SHP77 (cell line): ENCODE measurements at regions not wholly inside any gene's neighbourhood (a gene's known extent, or its start where the extent isn't known, plus 50 kb on each side); places are given as distances from the start of the nearest gene placed in this dataset.

Experiments
- DNase-seq, 2 experiments: peaks; one replicate each; lab custom pipeline; 2025; lab: John Stamatoyannopoulos, UW

DNA sequence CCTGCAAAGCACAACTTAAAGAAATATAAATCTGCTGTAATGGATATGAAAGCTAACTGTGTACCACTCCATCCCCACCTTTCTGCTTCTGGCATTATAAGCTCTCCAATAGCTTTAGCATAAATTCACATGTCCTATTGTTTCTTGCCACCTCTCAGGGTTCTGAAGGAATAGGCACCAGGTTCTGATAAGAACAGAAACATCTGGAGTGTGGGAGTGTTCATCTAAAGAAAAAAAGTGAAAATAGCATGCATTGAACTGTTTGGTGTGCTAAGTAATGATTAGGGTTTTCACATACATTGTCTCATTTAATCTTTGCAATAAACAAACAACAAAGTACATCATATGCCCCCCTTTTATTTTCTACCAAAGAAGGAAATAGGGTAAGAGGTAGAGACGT is 72.3 kb downstream of the FAM76B start:
- DNase-seq = no peak

DNA sequence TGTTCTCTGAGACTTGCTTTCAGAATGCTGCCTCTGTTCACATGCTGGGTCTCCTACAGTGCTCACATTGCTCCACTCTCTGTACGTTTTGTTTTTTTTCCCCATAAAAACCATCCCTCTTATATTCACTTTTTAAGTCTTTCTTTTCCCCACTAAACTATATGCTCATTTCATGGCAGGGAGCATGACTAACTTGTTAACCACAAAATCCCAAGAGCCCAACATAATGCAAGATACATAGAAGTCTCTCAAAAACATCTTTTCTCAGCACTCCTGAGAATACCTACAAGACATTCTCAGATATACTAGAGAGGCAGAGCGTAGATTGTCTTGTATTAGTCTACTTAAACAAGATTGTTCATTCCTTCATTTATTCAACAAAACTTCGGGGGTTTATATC is 73.3 kb downstream of the FAM76B start:
- no peak for DNase-seq

DNA sequence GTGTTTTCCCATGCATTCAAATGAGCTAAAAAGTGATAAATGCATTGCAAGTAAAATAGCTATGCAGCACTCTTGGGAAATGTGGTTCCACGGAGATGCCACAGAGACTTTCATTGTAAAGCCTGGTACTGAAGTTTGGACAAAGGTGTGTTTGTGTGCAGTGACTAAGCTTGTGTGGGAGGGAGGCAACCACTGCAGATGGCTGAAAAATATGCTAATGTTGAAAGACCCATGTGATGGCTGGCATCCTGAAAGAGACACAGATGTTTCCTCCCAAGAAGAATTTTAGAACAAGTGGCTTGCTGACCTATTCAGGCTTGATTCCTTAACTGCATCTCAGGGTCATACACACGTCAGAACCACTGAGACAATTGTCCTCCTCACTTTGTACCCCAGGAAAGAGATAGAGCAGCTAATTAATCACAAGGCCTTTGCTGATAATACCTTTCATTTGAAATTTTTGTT is 73.8 kb downstream of the FAM76B start:
- DNase-seq = no peak

DNA sequence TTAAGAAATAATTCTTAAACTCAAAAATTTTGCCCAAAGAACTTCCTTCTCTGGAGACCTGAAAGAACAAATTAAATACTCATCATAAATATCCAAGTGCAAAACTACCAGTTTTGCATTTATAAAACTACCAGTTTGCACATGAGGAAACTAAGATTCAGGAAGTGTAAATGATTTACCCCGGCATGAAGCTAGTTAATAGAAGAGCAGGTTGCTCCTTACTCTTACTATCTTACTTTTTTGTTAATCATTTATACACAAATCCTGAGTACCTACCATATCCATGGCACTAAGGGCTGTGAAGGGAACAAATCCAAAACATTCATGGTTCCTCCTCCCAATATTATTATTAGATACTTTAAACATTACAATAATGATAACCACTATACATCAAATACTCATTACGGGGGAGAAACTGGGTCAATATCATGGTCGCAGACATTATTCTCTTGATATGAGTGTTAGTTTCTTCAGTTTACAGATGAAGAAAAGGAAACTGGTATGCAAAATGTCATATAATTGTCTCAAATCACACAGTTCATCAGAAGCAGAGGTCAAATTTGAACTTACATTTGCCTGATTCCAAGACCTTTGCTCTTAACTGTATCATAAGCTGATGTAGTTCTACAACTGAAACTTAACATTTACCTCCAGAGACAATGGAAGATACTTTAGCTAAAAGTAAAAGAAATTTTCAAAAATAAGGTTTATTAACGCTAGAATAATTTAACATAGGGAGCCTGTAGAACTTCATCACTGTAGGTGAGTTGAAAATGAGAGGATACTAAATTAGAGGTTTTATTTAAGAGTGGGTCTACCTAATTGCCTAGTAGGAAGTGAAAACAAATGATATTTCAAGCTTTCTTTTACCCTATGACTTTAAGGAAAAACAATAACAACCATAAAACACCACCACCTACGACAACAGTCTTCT is 74.5 kb downstream of the FAM76B start:
- no peak for DNase-seq

DNA sequence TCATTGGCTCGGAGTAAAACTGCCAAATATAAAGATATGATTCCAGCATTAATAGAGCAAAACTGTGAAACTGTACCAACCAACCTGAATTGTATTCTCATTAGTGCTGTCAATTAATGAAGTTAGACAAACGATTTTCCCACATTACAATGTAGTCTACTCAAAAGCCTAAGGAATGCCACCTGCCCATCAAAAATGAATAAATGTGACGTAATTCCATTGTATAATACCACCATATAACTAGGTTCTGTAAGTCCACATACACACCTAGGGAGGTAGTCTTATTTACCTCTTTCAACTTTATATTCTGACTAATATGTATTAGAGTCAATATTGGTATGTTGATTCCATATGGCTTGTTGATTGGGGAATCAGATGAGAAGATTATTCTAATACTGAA is 76.2 kb downstream of the FAM76B start:
- DNase-seq = no peak

DNA sequence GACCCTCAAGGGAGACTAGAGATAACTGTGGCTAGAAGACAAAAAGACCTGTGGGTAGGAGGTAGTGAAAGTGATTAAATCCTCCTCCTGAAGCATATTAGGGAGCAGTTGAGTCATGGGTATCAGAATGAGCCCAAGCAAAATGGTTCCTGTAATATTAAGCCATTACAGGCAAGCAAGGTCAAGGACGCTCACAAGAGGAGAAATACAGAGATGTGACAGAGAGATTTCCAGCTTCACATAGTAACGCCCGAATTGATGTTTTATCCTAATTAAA is 77.7 kb downstream of the FAM76B start:
- DNase-seq = no peak

DNA sequence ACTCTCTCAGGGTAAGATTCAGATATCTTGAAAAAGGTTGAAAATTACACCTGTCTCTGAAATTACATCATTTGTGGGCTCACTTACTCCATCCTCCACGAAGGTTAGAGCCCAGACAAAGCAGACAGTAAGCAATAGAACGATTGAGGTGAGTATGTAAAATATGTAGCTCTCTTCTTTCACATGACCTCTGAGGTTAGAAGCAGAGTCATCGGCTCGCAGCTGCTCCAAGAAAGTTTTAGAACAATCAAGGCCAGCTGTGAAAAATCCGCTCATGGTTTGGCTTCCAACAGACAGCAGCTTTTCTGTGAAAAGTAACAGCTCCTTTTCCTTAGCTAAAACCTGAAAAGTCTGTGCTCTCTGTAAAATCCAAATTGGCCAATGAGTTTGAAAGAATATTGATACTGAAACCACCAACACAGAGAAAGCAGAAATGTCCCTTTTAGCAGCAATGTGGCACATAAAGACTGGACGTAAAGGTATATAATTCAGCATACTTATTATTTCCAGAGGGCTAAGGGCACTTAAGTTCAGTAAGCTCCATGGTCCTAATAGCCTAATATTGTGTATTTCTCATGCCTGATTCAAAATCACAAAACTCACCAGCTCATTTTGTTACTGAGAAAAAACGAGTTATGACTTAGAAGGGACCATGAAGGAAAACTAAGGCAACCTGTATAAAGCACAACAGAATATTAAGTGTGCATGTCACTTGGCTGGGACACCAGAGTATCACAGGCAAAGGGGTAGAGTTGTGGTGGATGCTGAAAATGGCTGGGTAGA is 78.2 kb downstream of the FAM76B start:
- DNase-seq = no peak

DNA sequence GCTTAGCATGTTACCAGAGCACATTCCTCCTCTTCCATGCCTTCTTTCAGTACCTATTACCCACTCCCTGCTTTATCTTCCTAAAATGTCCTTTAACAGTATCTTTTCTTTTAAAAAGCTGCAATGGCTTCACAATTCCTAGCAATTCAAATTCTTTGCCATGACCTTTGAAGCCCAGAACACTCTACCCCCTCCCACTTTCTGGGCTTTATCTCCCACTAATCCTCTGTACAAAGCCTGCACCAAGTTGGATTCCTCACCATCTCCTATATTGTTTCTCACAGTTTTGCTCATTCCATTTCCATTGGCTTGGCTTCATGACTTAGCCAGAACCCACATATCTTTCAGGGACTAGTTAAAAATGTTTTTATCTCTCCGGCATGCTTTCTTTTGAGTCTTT is 80.9 kb downstream of the FAM76B start:
- DNase-seq = no peak

DNA sequence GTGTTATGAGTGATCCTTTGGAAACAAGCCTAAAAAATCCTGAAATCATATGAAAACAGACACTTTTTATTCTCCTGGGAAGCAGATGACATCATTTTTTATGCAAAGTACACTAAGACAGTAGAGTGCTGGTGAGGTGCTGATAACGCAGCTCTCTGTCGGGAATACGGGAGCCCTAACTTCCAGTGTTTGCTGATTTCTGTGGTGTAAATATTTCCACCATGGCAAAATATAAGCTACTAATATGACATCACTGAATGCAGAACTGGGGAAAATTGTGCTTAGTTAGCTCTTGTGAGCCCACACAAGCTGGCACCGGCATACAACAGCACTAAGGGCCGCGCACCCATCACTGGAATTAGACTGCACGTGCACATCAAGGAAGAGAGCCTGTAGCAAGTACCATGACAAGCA is 82.6 kb downstream of the FAM76B start:
- DNase-seq = no peak

DNA sequence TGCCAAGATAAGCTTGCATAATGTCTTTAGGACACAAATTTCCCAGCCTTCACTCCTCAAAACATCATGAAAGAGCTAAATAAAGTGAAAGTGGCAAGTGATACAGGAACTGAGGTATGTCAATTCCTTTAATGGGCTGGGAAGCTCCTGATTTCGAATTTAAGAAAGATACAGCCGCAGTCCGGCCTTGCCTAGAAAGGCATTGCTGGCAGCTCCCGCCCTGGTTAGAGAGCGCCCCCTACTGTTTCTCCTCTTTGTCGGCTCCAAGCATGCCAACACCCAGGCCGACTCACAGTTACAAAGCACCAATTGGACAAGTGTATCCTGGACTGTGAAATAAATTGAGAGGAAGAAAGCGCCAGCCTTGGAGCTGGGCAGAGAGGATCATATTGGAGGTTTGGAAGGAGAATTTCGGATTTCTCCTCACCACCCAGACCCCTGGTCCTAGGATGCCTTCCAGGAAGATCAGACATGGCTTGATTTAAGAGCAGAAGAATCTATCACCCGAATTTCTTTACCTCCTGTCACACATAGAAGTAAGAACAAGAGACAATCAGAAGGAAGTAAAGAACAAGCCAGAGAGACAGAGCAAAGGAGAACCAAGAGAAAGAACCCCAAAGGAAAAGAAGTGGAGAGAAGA is 84.0 kb downstream of the FAM76B start:
- peak; percentile 48 to 66 for DNase-seq

DNA sequence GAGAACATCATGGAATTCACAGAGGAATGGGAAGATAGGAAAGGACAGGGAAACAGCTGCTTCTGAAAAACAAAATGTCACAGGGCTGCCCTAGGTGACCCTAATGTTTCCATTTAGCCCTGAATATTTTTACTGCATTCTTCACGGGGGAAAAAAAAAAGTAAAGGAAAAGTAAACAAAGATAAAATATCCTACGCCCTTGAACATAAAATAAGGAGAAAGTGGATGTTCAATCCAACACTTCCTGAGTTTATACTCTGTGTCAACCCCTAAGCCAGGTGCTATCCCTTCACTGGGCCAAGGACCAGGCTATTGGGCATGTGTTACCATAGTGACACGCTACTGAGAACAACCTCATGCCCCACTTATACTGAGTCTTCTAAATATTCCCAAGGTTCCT is 84.7 kb downstream of the FAM76B start:
- no peak for DNase-seq

DNA sequence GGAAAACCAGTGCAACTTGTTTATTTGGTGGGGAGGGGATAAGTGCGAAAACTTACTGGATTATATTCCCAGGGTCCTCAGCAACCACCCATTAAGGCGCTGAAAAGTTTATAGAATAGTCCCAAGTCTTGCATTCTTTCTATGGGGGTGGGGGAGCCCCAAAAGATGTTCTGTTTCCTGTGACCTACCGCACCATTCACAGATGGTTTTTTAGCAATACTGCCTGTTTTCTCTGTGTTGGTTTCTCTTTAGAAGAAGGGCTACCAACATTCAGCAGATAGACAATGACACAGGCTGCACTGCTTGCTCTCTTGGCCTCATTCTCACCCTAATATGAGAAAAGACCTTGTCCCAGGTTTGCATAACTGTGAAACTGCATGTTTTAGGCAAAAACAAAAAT is 86.5 kb downstream of the FAM76B start:
- DNase-seq = no peak

DNA sequence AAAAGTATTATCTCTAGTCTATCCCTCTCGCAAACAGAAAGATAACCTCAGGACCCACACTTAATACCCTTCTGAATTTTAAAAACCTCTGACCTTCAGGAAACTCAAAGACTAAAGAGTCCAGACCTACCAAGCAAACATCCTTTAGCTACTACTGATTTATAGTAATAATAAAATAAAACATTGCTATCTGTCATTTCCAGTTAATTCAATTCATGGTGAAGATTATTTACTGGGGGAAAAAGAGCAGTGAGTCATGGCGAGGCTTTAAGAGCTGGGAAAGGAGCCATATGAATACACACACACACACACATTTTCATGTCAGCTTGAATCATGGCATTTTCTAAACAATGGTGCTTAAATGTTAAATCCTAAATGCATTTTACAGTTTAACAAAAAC is 87.1 kb downstream of the FAM76B start:
- no peak for DNase-seq

DNA sequence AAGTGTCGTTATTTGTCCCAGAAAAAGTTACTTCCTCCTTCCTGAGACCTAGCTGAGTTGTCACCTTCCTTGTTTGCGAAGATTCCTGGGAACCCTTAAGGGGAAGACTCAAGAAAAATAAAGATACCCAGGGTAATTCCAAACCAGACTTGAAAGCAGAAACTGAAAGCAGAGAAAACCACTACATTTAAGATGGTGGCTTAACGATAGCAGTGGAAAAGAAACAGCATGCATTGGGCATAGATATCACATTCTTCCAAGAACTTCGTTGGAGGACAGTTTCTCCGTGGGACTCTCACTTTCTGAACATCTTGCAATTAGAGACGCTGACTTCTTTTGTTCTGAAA is 89.1 kb downstream of the FAM76B start:
- DNase-seq = no peak

DNA sequence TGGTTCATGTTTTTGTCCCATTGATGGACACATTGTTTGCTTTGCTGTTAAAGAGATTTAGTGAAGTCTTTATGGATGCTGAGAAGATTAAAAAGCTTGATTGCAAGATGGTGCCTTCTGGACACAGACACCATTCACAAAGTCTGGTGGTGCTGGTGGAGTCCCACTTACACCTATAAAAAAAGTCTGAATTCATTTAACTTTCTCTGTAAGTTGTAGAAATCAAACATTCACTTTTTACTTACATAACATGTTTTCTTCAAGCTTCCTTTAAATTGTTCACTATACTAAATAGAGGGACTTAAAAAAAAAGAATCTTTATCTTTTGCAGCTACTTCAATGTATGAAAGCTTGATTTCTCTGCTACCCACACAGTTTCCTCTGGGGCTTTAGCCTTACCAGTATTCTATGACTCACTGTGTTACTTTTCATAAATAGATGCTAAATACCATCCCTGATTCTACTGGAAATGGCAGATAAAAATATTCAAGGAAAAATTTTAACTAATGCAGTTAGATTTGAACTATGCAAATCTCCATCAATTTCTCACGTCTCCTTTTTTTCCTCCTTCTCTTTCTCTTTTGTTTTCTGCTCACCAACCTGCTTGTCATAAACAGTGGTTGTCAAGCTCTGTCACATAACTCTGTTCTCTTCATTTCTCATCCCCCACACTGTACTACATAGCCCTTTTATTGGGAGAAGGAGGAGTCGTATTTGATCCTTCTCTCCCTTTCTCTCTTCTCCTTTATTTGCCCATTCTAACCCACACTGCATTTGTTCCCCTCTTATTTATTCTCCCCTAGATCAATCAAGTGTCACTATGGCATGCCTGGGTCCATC is 89.7 kb downstream of the FAM76B start:
- no peak for DNase-seq

DNA sequence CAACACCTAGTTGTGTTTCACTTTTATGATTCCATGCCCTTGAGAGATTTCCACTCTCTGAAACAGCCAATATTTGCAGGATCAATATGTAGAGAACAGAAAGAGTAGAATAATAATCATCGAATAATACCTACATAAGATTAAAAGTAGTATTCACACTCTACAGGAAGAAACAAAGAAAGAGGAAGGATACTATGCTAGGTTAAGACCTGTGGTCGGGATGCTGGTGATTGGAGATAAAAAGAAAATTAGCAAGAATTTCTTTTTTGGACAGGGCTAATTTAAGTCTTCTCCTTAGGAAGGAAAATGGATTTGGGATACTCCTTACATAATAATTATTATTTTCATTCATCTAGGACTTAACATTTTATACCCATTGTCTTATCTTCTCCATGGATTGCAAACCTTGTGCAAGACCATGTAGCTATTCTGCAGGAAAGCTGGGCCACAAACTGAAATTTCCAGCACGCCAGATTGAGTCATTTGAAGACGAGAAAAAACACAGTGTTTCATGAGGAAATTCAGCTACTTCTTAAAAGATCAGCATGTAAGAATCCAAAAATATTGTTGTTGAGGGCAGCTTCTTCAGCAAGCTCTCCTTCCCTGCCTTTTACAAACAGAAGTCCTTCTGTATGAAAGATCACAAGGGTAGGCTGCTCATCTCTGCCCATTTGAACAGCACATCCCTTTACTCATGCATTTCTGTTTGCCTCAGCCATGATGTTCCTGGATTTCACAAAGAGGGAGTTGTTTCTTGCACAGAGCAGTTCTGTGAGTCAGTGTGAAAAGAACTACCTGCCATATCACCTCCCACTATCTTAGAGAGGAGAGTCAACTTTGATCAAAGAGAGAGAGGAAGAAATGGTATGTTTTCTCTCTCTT is 90.7 kb downstream of the FAM76B start:
- DNase-seq = no peak

DNA sequence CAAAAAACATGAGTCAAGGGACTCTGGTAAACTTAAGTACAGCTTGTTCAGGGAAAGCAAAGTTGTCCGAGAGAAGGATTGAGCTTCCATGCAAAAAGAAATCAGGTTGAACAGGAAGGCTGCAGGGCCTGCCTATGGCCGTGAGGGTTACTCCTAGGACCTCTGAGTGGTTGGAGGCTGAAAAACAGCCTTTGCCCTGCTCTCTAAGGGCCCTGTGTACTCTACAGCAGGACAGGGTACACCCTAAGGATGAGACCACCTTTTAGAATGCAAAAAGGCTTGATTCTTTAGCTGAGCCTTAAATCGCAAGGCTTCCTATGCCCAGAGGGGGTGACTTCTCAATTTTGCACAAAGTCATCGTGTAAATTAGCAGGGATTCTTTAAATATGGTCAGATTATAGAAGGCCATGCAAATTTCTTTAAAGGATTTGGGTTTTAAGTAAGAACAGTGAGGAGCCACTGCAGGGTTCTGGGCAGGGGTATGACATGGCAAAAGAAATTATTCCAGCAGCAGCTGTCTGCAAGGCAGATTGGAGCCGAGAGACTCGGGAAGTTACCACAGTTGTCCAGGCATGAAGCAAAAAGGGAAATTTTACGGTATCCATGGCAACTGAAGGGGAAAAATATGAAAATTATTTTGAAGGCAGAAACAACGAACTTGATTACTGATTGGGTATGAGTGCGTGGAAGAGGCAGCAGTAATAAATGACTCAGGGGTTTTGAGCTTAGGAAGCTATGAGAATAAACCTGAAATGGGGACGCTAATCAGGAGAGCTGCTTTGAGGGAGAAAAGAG is 91.8 kb downstream of the FAM76B start:
- no peak for DNase-seq

DNA sequence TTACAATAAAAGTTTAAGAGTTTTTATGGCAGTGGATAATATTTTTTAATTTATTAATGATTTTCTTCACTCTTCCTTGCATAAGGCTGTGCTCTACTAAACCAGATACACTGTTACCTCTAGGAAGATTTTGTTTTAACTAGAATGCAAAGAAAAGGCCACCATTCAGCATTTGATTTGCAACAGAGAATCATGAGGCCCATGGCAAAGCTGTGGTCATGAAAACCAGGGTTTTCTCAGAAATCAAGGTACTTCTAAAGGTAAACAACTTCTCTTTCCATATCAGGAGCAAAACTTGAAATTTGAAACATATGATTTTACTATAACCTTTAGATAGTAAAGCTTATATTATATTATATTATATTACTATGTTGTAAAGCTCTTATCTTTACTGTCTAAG is 94.4 kb downstream of the FAM76B start:
- no peak for DNase-seq

DNA sequence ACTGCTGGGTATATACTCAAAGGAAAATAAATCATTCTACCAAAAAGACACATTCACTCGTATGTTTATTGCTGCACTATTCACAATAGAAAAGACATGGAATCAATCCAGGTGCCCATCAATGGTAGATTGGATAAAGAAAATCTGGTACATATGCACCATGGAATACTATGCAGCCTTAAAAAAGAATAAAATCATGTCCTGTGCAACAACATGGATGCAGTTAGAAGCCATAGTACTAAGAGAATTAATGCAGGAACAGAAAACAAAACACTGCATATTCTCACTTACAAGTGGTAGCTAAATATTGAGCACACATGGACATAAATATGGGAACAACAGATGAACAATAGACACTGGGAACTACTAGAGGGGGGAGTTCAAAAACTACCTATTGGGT is 96.3 kb downstream of the FAM76B start:
- DNase-seq = no peak

DNA sequence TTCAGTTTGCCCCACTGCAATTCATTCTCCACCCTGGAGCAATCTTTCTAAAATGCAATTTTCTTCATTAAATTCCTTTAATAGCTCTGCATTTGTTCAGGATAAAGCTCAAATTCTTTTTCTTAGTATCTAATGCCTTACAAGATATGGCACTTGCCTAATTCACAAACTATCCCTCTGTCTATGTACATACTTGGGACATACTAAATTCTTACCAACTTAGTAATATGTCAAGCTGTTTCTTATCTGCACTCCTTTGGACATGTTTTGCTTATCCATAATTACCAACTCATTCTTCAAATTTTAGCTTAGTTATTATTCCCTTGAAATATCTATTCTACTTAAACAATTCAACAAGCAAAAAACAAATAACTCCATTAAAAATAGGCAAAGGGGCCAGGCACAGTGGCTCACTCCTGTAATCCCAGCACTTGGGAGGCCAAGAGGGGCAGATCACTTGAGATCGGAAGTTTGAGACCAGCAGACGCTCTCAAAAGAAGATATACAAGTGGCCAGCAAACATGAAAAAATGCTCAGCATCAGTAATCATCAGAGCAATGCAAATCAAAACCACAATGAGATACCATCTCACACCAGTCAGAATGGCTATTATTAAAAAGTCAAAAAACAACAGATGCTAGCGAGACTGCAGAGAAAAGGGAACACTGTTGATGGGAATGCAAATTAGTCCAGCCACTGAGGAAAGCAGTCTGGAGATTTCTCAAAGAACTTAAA is 96.9 kb downstream of the FAM76B start:
- no peak for DNase-seq
